GM23338 (cell line): ENCODE measurements at regions not wholly inside any gene's neighbourhood (a gene's known extent, or its start where the extent isn't known, plus 50 kb on each side); places are given as distances from the start of the nearest gene placed in this dataset.

Source experiments
- ATAC-seq: fragments of 200-7000 bp; cut with Tn5 transposase; 3 replicates; pipeline ENCODE4 v1.9.1; 2020
- DNase-seq: peaks from one replicate; pipeline ENCODE4 v3.0.0-alpha.2; 2015; ENCODE audit warnings: low spot score
- H2AFZ ChIP-seq: fragments of 200-600 bp; sonication (generic); 2 replicates; pipeline ENCODE4 v1.8.0; 2016; ENCODE audit warnings: antibody characterized with exemption, mild to moderate bottlenecking, moderate library complexity
- H3F3A ChIP-seq: fragments of 200-600 bp; sonication (generic); replicated peaks from 2 replicates; pipeline ENCODE4 v1.8.0; 2017; ENCODE audit warnings: antibody characterized with exemption, mixed run types, low read depth
- H3K27ac ChIP-seq: fragments of 200-600 bp; sonication (generic); 2 replicates; pipeline ENCODE4 v1.6.1; 2016; ENCODE audit warnings: low read depth
- H3K27me3 ChIP-seq: fragments of 200-600 bp; sonication (generic); 2 replicates; pipeline ENCODE4 v1.8.0; 2016; ENCODE audit warnings: mild to moderate bottlenecking, mixed run types, moderate library complexity; ENCODE audit not compliant: insufficient read depth
- H3K36me3 ChIP-seq: fragments of 200-600 bp; sonication (generic); 2 replicates; pipeline ENCODE4 v1.8.0; 2016; ENCODE audit warnings: mild to moderate bottlenecking; ENCODE audit not compliant: insufficient read depth
- H3K4me1 ChIP-seq: fragments of 200-600 bp; sonication (generic); 2 replicates; pipeline ENCODE4 v1.8.0; 2016; ENCODE audit warnings: mild to moderate bottlenecking, moderate library complexity; ENCODE audit not compliant: insufficient read depth
- H3K4me2 ChIP-seq: fragments of 200-600 bp; sonication (generic); 2 replicates; pipeline ENCODE4 v1.7.1; 2017; ENCODE audit warnings: mixed run types
- H3K4me3 ChIP-seq: fragments of 200-600 bp; sonication (generic); 2 replicates; pipeline ENCODE4 v1.6.1; 2016; ENCODE audit warnings: mixed run types
- H3K79me2 ChIP-seq: fragments of 200-600 bp; sonication (generic); replicated peaks from 2 replicates; pipeline ENCODE4 v1.8.0; 2017; ENCODE audit warnings: mild to moderate bottlenecking; ENCODE audit not compliant: insufficient read depth
- H3K9me2 ChIP-seq: fragments of 200-600 bp; sonication (generic); 2 replicates; pipeline ENCODE4 v1.8.0; 2017; ENCODE audit not compliant: insufficient read depth
- H4K20me1 ChIP-seq: fragments of 200-600 bp; sonication (generic); replicated peaks from 2 replicates; pipeline ENCODE4 v1.8.0; 2017; ENCODE audit warnings: mild to moderate bottlenecking; ENCODE audit not compliant: insufficient read depth
- H3K27ac Mint-ChIP-seq: 2 replicates; pipeline ENCODE4 v1.8.0; 2020; ENCODE audit warnings: inconsistent platforms, mild to moderate bottlenecking, moderate library complexity, mixed read lengths
- H3K27me3 Mint-ChIP-seq: 3 replicates; pipeline ENCODE4 v1.8.0; 2022; ENCODE audit warnings: low read depth, mild to moderate bottlenecking, moderate library complexity, mixed read lengths, inconsistent platforms; ENCODE audit not compliant: insufficient read depth, poor library complexity
- H3K36me3 Mint-ChIP-seq: 3 replicates; pipeline ENCODE4 v1.8.0; 2021; ENCODE audit warnings: low read depth, mild to moderate bottlenecking, inconsistent platforms, moderate library complexity, mixed read lengths
- H3K4me1 Mint-ChIP-seq: 3 replicates; pipeline ENCODE4 v1.8.0; 2020; ENCODE audit warnings: mild to moderate bottlenecking, inconsistent platforms, mixed read lengths
- H3K4me3 Mint-ChIP-seq: 3 replicates; pipeline ENCODE4 v1.8.0; 2021; ENCODE audit warnings: moderate library complexity, mild to moderate bottlenecking, inconsistent platforms, mixed read lengths
- H3K9me3 Mint-ChIP-seq: 3 replicates; pipeline ENCODE4 v1.8.0; 2020; ENCODE audit warnings: moderate library complexity, mild to moderate bottlenecking, inconsistent platforms, mixed read lengths
- CREB1 ChIP-seq: fragments of 250-450 bp; sonication (Bioruptor Pico); IDR thresholded peaks from 2 replicates; pipeline ENCODE4 v1.5.0; 2020; ENCODE audit warnings: low read depth, mild to moderate bottlenecking, moderate library complexity
- ETS1 ChIP-seq: IDR thresholded peaks from 2 replicates; pipeline ENCODE4 v1.6.1; 2016; ENCODE audit warnings: antibody characterized with exemption
- NANOG ChIP-seq: IDR thresholded peaks from 2 replicates; pipeline ENCODE4 v1.6.1; 2016; ENCODE audit warnings: antibody characterized with exemption, borderline replicate concordance
- POLR2AphosphoS5 ChIP-seq: IDR thresholded peaks from 2 replicates; pipeline ENCODE4 v1.6.1; 2016; ENCODE audit warnings: antibody characterized with exemption, low read depth
- STAT1 ChIP-seq: IDR thresholded peaks from one replicate; pipeline ENCODE4 v1.6.1; 2016; ENCODE audit warnings: antibody characterized with exemption; ENCODE audit not compliant: unreplicated experiment
- ZNF114 ChIP-seq: fragments of 250-450 bp; sonication (Bioruptor Pico); IDR thresholded peaks from 2 replicates; pipeline ENCODE4 v1.5.0; 2020; ENCODE audit warnings: mild to moderate bottlenecking, moderate library complexity
- TF ChIP-seq, protein P1 (sequence below), 2 experiments: fragments of 200-600 bp in 1 of 2; sonication (generic) in 1 of 2; conservative IDR thresholded peaks; 2 replicates each; pipeline versions ENCODE4 v1.5.1 to v1.6.1; 2016 to 2017; ENCODE audit warnings: antibody characterized with exemption in 2 of 2, low read depth in 2 of 2, mild to moderate bottlenecking in 2 of 2, moderate library complexity in 1 of 2
- TF ChIP-seq, protein P2 (sequence below): IDR thresholded peaks from one replicate; pipeline ENCODE4 v1.6.1; 2018; ENCODE audit warnings: antibody characterized with exemption; ENCODE audit not compliant: unreplicated experiment

DNA sequence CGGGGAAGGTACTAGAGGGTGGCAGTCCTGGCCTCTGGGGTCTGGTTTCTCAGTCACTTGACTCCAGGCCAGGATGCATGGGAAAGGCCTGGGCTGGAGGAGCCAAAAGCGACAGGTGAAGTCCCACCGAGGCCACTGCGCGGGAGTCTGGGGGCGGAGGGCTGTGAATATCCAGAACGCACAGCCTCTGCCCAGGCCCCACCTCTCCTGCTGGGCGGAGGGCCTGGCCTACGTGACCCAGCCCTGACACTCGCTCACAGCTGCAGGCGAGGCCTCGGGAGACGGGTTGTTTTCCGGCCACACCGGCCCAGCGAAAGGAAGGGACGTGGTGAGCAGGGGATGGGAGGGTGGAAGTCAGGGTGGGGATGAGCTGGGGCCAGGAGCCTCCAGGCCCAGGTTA lies 91.2 kb downstream of the RFLNA start (continued):
- TF ChIP-seq, protein P1, sequence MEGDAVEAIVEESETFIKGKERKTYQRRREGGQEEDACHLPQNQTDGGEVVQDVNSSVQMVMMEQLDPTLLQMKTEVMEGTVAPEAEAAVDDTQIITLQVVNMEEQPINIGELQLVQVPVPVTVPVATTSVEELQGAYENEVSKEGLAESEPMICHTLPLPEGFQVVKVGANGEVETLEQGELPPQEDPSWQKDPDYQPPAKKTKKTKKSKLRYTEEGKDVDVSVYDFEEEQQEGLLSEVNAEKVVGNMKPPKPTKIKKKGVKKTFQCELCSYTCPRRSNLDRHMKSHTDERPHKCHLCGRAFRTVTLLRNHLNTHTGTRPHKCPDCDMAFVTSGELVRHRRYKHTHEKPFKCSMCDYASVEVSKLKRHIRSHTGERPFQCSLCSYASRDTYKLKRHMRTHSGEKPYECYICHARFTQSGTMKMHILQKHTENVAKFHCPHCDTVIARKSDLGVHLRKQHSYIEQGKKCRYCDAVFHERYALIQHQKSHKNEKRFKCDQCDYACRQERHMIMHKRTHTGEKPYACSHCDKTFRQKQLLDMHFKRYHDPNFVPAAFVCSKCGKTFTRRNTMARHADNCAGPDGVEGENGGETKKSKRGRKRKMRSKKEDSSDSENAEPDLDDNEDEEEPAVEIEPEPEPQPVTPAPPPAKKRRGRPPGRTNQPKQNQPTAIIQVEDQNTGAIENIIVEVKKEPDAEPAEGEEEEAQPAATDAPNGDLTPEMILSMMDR (conservative IDR thresholded peaks at IDR 0.05; ENCODE audit: low read depth in 2 of 2) = no peak
- no peak for TF ChIP-seq CREB1 (CRISPR knock-in tag)
- TF ChIP-seq STAT1 = no peak

DNA sequence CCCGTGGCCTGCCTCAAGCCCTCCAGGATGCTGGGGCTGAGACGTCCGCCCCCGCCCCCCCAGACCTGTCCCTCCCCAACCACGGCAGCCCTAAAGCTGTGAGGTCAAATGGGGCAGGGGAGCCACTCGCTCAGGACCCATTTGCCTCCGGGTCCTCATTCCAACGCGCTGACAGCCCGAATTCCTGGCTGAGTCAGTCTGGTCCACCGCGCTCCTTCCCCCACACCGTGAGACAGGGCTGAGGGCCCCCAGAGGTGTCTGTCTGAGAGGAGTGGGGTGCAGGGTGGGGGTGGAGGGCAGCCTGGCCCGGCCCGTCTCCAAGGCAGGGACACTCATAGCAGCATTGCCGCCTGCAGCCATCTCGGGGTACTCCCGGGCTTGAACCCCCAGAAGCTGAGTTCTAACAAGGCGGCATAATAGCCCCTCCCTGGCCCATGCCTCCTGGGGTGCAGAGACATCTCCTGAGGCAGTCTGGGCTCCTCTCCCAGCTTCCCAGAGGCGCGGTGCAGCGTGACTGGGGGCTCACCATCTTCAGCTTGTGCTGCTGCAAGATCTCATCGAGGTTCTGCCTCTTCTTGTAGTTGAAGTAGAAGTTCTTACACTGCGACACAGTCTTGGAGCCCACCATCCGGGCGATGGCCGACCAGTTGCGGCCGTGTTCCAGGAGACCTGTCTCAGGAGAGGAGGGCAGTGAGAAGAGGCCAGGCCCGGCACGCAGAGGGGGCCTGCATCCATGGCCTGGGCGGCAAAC lies 90.5 kb downstream of the RFLNA start:
- Mint-ChIP-seq H3K4me3 (no peak overlapping the region), H3K27ac (no peak overlapping the region), H3K27me3 (peaks cover 8% of the 10 kb centered on the region), H3K36me3 (peaks cover 13% of the 10 kb centered on the region; the same call in 2 of the 3 replicates), H3K9me3 (no peaks in the 10 kb centered on the region), H3K4me1 (no peaks in the 10 kb centered on the region; the same call in 2 of the 3 replicates)
- no peak overlapping the region for H3K4me2 ChIP-seq
- H3K4me1 ChIP-seq = no peaks in the 10 kb centered on the region
- no peaks in the 10 kb centered on the region for H3K27me3 ChIP-seq
- no peak overlapping the region for H3K27ac ChIP-seq
- no peak for DNase-seq
- no peaks in the 10 kb centered on the region for H3F3A ChIP-seq
- H4K20me1 ChIP-seq = peaks cover 13% of the 10 kb centered on the region; the same call in 1 of the 2 replicates
- ATAC-seq = no peak
- no peak overlapping the region for H3K4me3 ChIP-seq
- peaks cover 4% of the 10 kb centered on the region; the same call in 1 of the 2 replicates for H3K79me2 ChIP-seq
- no peaks in the 10 kb centered on the region for H3K36me3 ChIP-seq
- no peak overlapping the region for H2AFZ ChIP-seq
- no peaks in the 10 kb centered on the region for H3K9me2 ChIP-seq
- TF ChIP-seq POLR2AphosphoS5 (no peak), ZNF114 (CRISPR knock-in tag) (no peak), NANOG (no peak), ETS1 (no peak), CREB1 (CRISPR knock-in tag) (no peak)
- TF ChIP-seq, protein P1 (conservative IDR thresholded peaks at IDR 0.05; ENCODE audit: low read depth in 2 of 2) = no peak
- TF ChIP-seq, protein P2, sequence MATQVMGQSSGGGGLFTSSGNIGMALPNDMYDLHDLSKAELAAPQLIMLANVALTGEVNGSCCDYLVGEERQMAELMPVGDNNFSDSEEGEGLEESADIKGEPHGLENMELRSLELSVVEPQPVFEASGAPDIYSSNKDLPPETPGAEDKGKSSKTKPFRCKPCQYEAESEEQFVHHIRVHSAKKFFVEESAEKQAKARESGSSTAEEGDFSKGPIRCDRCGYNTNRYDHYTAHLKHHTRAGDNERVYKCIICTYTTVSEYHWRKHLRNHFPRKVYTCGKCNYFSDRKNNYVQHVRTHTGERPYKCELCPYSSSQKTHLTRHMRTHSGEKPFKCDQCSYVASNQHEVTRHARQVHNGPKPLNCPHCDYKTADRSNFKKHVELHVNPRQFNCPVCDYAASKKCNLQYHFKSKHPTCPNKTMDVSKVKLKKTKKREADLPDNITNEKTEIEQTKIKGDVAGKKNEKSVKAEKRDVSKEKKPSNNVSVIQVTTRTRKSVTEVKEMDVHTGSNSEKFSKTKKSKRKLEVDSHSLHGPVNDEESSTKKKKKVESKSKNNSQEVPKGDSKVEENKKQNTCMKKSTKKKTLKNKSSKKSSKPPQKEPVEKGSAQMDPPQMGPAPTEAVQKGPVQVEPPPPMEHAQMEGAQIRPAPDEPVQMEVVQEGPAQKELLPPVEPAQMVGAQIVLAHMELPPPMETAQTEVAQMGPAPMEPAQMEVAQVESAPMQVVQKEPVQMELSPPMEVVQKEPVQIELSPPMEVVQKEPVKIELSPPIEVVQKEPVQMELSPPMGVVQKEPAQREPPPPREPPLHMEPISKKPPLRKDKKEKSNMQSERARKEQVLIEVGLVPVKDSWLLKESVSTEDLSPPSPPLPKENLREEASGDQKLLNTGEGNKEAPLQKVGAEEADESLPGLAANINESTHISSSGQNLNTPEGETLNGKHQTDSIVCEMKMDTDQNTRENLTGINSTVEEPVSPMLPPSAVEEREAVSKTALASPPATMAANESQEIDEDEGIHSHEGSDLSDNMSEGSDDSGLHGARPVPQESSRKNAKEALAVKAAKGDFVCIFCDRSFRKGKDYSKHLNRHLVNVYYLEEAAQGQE = no peak
